ENCODE measurements at regions not wholly inside any gene's neighbourhood (a gene's known extent, or its start where the extent isn't known, plus 50 kb on each side); places are given as distances from the start of the nearest gene placed in this dataset.

- Mint-ChIP-seq H3K36me3 (no peaks in the 10 kb centered on the region), H3K4me3 (no peak overlapping the region), H3K27me3 (ENCODE audit: low read depth) (peaks cover 12% of the 10 kb centered on the region), H3K27ac (no peak overlapping the region), H3K4me1 (peaks cover 20% of the 10 kb centered on the region), H3K9me3 (peaks cover 4% of the 10 kb centered on the region)
- DNase-seq (ENCODE audit: low spot score in 2 of 2, unreplicated experiment in 2 of 2): no peak
- TF ChIP-seq CTCF (IDR thresholded peaks at IDR 0.05; ENCODE audit: unreplicated experiment): no peak
Observed at GRCh38 chr16:86835982-86836381, 257.6 kb downstream of the FOXL1 start.

- Mint-ChIP-seq H3K4me3 (no peak overlapping the region), H3K27ac (no peak overlapping the region), H3K9me3 (peaks cover 4% of the 10 kb centered on the region), H3K36me3 (no peaks in the 10 kb centered on the region), H3K27me3 (ENCODE audit: low read depth) (peaks cover 12% of the 10 kb centered on the region), H3K4me1 (peaks cover 20% of the 10 kb centered on the region)
- no peak for TF ChIP-seq CTCF (IDR thresholded peaks at IDR 0.05; ENCODE audit: unreplicated experiment)
- DNase-seq (ENCODE audit: low spot score in 2 of 2, unreplicated experiment in 2 of 2): no peak
Observed at GRCh38 chr16:86836503-86837129, 258.3 kb downstream of the FOXL1 start.

GRCh38 chr16:86843812-86844211, 265.5 kb downstream of the FOXL1 start:
- DNase-seq (ENCODE audit: low spot score in 2 of 2, unreplicated experiment in 2 of 2): no peak
- no peaks in the 10 kb centered on the region for H3K36me3 Mint-ChIP-seq
- no peak overlapping the region for H3K4me3 Mint-ChIP-seq
- H3K4me1 Mint-ChIP-seq: peaks cover 4% of the 10 kb centered on the region
- H3K27ac Mint-ChIP-seq: no peak overlapping the region
- TF ChIP-seq CTCF (IDR thresholded peaks at IDR 0.05; ENCODE audit: unreplicated experiment): no peak
- peaks cover 6% of the 10 kb centered on the region for H3K27me3 Mint-ChIP-seq (ENCODE audit: low read depth)
- H3K9me3 Mint-ChIP-seq: peaks cover 3% of the 10 kb centered on the region

- Mint-ChIP-seq H3K27me3 (ENCODE audit: low read depth) (peaks cover 10% of the 10 kb centered on the region), H3K9me3 (no peaks in the 10 kb centered on the region), H3K4me1 (peaks cover 4% of the 10 kb centered on the region), H3K27ac (no peak overlapping the region), H3K36me3 (no peaks in the 10 kb centered on the region), H3K4me3 (no peak overlapping the region)
- TF ChIP-seq CTCF (IDR thresholded peaks at IDR 0.05; ENCODE audit: unreplicated experiment): no peak
- DNase-seq (ENCODE audit: low spot score in 2 of 2, unreplicated experiment in 2 of 2): no peak
Observed at GRCh38 chr16:86844695-86845094, 266.3 kb downstream of the FOXL1 start.

GRCh38 chr16:86846136-86846535, 267.8 kb downstream of the FOXL1 start:
- Mint-ChIP-seq H3K4me1 (peaks cover 4% of the 10 kb centered on the region), H3K4me3 (no peak overlapping the region), H3K36me3 (no peaks in the 10 kb centered on the region), H3K27me3 (ENCODE audit: low read depth) (peaks cover 14% of the 10 kb centered on the region), H3K27ac (no peak overlapping the region), H3K9me3 (no peaks in the 10 kb centered on the region)
- DNase-seq (ENCODE audit: low spot score in 2 of 2, unreplicated experiment in 2 of 2): no peak
- no peak for TF ChIP-seq CTCF (IDR thresholded peaks at IDR 0.05; ENCODE audit: unreplicated experiment)

- Mint-ChIP-seq H3K27ac (no peak overlapping the region), H3K4me3 (no peak overlapping the region), H3K36me3 (no peaks in the 10 kb centered on the region), H3K9me3 (no peaks in the 10 kb centered on the region), H3K27me3 (ENCODE audit: low read depth) (peaks cover 14% of the 10 kb centered on the region), H3K4me1 (peaks cover 4% of the 10 kb centered on the region)
- no peak for DNase-seq (ENCODE audit: low spot score in 2 of 2, unreplicated experiment in 2 of 2)
- TF ChIP-seq CTCF (IDR thresholded peaks at IDR 0.05; ENCODE audit: unreplicated experiment): no peak
Observed at GRCh38 chr16:86848821-86849220, 270.5 kb downstream of the FOXL1 start.
